Endothelial cell of umbilical vein (primary cell): ENCODE measurements at regions not wholly inside any gene's neighbourhood (a gene's known extent, or its start where the extent isn't known, plus 50 kb on each side); places are given as distances from the start of the nearest gene placed in this dataset.

Source experiments
- BruUV-seq: library from RNA; stranded (reverse); fragments of 400-500 nt; replicated peaks from 2 replicates; lab custom pipeline; 2021; lab: Mats Ljungman, UMichigan
- CTCF ChIA-PET: fragments of 300-600, 350-600 bp; sonication (Branson Sonifier 250); formaldehyde crosslinking; loops from one replicate; lab custom pipeline; 2021; ENCODE audit warnings: antibody characterized with exemption, inconsistent platforms; lab: Charles Lee
- POLR2A ChIA-PET: fragments of 300-600, 350-600 bp; sonication (Branson Sonifier 250); formaldehyde crosslinking; loops from one replicate; lab custom pipeline; 2021; ENCODE audit warnings: antibody characterized with exemption, inconsistent platforms; lab: Charles Lee
- DNase-seq: peaks from one replicate; pipeline ENCODE4 v3.0.0-alpha.2; 2011; ENCODE audit warnings: low read depth, low spot score
- FAIRE-seq: peaks from 2 replicates; lab custom pipeline; 2011; peaks lifted over from hg19 to GRCh38; lab: Jason Lieb, UNC
- H2AFZ ChIP-seq: 2 replicates; pipeline ENCODE4 v1.6.0; 2012; ENCODE audit warnings: low read depth, low read length, control low read depth, inconsistent platforms
- H3K27ac ChIP-seq: 2 replicates; pipeline ENCODE4 v1.5.1; 2011; ENCODE audit warnings: low read depth, mild to moderate bottlenecking, control low read depth, low read length, moderate library complexity; ENCODE audit not compliant: insufficient read depth
- H3K27me3 ChIP-seq, 2 experiments: 2 replicates each; pipeline versions ENCODE4 v1.6.0 to v1.6.1; 2011; ENCODE audit warnings: low read length in 2 of 2, mixed read lengths in 1 of 2; ENCODE audit not compliant: control insufficient read depth in 2 of 2, insufficient read depth in 2 of 2
- H3K36me3 ChIP-seq, 2 experiments: 2 replicates in 1 of 2; 3 replicates in 1 of 2; pipeline ENCODE4 v1.5.1; 2011; ENCODE audit warnings: low read length in 2 of 2, mild to moderate bottlenecking in 1 of 2, moderate library complexity in 1 of 2; ENCODE audit not compliant: control insufficient read depth in 2 of 2, insufficient read depth in 2 of 2; ENCODE audit errors: extremely low read depth in 1 of 2
- H3K4me1 ChIP-seq: 3 replicates; pipeline ENCODE4 v1.5.1; 2011; ENCODE audit warnings: mild to moderate bottlenecking, low read length; ENCODE audit not compliant: control insufficient read depth, insufficient read depth; ENCODE audit errors: extremely low read depth
- H3K4me2 ChIP-seq: 2 replicates; pipeline ENCODE4 v1.6.1; 2011; ENCODE audit warnings: low read length, control low read depth, mixed read lengths; ENCODE audit not compliant: insufficient read depth
- H3K4me3 ChIP-seq, 3 experiments: fragments of 200-600 bp in 1 of 3; sonication (generic), shearing (Covaris generic) in 1 of 3; replicated peaks in 1 of 3; 2 replicates each; pipeline ENCODE4 v1.5.1; 2011 to 2016; ENCODE audit warnings: control low read depth in 3 of 3, low read length in 3 of 3, mild to moderate bottlenecking in 2 of 3, inconsistent platforms in 1 of 3, low read depth in 1 of 3, moderate library complexity in 1 of 3; ENCODE audit not compliant: insufficient read depth in 1 of 3
- H3K79me2 ChIP-seq: 2 replicates; pipeline ENCODE4 v1.6.0; 2012; ENCODE audit warnings: low read length, inconsistent platforms; ENCODE audit not compliant: control insufficient read depth, insufficient read depth
- H3K9ac ChIP-seq: replicated peaks from 2 replicates; pipeline ENCODE3; 2011; ENCODE audit warnings: low read length, control low read depth; ENCODE audit not compliant: insufficient read depth; ENCODE audit errors: extremely low read depth
- H3K9me1 ChIP-seq: replicated peaks from 3 replicates; pipeline ENCODE4 v1.6.0; 2011; ENCODE audit warnings: mild to moderate bottlenecking, low read length; ENCODE audit not compliant: control insufficient read depth, insufficient read depth; ENCODE audit errors: extremely low read depth
- H3K9me3 ChIP-seq: replicated peaks from 2 replicates; pipeline ENCODE4 v1.5.1; 2012; ENCODE audit warnings: low read length, inconsistent platforms; ENCODE audit not compliant: control insufficient read depth, insufficient read depth
- H4K20me1 ChIP-seq: replicated peaks from 2 replicates; pipeline ENCODE3; 2011; ENCODE audit warnings: mild to moderate bottlenecking, low read length; ENCODE audit not compliant: control insufficient read depth, insufficient read depth; ENCODE audit errors: extremely low read depth
- EZH2 ChIP-seq: IDR thresholded peaks from 2 replicates; pipeline ENCODE4 v1.6.1; 2012; ENCODE audit warnings: borderline replicate concordance, low read depth, mild to moderate bottlenecking, moderate library complexity, low read length, inconsistent platforms; ENCODE audit not compliant: severe bottlenecking
- GATA2 ChIP-seq: IDR thresholded peaks from 2 replicates; pipeline ENCODE4 v1.7.0; 2011; ENCODE audit warnings: low read depth, mild to moderate bottlenecking, moderate library complexity, mixed read lengths, low read length; ENCODE audit not compliant: insufficient read length, insufficient read depth
- JUN ChIP-seq: IDR thresholded peaks from 2 replicates; pipeline ENCODE4 v1.6.1; 2011; ENCODE audit warnings: borderline replicate concordance, low read depth; ENCODE audit not compliant: insufficient read length, insufficient read depth
- MYC ChIP-seq: IDR thresholded peaks from one replicate; pipeline ENCODE4 v1.6.1; 2011; ENCODE audit warnings: mild to moderate bottlenecking, low read depth, low read length
- POLR2A ChIP-seq: IDR thresholded peaks from 2 replicates; pipeline ENCODE4 v1.6.1; 2012; ENCODE audit warnings: low read depth, mild to moderate bottlenecking, control low read depth, low read length
- POLR2AphosphoS5 ChIP-seq: IDR thresholded peaks from 2 replicates; pipeline ENCODE4 v1.6.1; 2012; ENCODE audit warnings: low read depth, mild to moderate bottlenecking, control low read depth, low read length, moderate library complexity; ENCODE audit not compliant: insufficient read depth
- dilution Hi-C: fragments of 300-500 bp; cut with MboI; formaldehyde crosslinking; loops from one replicate; pipeline ENCODE4 v1.15.0; 2019; ENCODE audit warnings: low sequenced_read_pairs; ENCODE audit not compliant: extremely low pct_ligation_motif_present
- intact Hi-C: fragments of 100-400 bp; cut with micrococcal nuclease; formaldehyde crosslinking; loops from one replicate; pipeline ENCODE4 v1.10.0; 2022
- TF ChIP-seq, protein P1 (sequence below), 2 donors: IDR thresholded peaks; 1 replicate in 1 of 2; 2 replicates in 1 of 2; pipeline ENCODE4 v1.5.1; 2011; ENCODE audit warnings: low read length in 2 of 2, mild to moderate bottlenecking in 2 of 2, moderate library complexity in 2 of 2, control low read depth in 1 of 2, inconsistent platforms in 1 of 2, low read depth in 1 of 2; ENCODE audit not compliant: insufficient read depth in 1 of 2; ENCODE audit errors: extremely low read depth in 1 of 2

GRCh38 chr5:126716861-126717260, 60.1 kb upstream of the LMNB1 start:
- Histone ChIP-seq H3K27me3 (peaks cover 0 to 4% of the 10 kb centered on the region in 2 experiments), H3K4me2 (no peak overlapping the region), H3K9me3 (no peaks in the 10 kb centered on the region), H4K20me1 (no peaks in the 10 kb centered on the region), H3K9ac (no peak overlapping the region), H3K9me1 (no peaks in the 10 kb centered on the region), H3K79me2 (no peaks in the 10 kb centered on the region), H3K27ac (no peak overlapping the region), H3K4me1 (no peaks in the 10 kb centered on the region), H3K36me3 (no peaks in the 10 kb centered on the region), H2AFZ (no peak overlapping the region), H3K4me3 (no peak overlapping the region)
- dilution Hi-C loops = no loop called here
- no peak for TF ChIP-seq POLR2A
- no peak for TF ChIP-seq JUN
- TF ChIP-seq POLR2AphosphoS5 = no peak
- TF ChIP-seq, protein P1, sequence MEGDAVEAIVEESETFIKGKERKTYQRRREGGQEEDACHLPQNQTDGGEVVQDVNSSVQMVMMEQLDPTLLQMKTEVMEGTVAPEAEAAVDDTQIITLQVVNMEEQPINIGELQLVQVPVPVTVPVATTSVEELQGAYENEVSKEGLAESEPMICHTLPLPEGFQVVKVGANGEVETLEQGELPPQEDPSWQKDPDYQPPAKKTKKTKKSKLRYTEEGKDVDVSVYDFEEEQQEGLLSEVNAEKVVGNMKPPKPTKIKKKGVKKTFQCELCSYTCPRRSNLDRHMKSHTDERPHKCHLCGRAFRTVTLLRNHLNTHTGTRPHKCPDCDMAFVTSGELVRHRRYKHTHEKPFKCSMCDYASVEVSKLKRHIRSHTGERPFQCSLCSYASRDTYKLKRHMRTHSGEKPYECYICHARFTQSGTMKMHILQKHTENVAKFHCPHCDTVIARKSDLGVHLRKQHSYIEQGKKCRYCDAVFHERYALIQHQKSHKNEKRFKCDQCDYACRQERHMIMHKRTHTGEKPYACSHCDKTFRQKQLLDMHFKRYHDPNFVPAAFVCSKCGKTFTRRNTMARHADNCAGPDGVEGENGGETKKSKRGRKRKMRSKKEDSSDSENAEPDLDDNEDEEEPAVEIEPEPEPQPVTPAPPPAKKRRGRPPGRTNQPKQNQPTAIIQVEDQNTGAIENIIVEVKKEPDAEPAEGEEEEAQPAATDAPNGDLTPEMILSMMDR (IDR thresholded peaks at IDR 0.05; ENCODE audit: extremely low read depth in 1 of 2, insufficient read depth in 1 of 2, low read depth in 1 of 2, low read length in 2 of 2) = no peak
- no peak for TF ChIP-seq EZH2
- TF ChIP-seq MYC = no peak
- no peak for TF ChIP-seq GATA2
- POLR2A ChIA-PET = no interaction called here
- no TSS peak for BruUV-seq
- intact Hi-C loops = loop anchor here (5.0 kb wide), 1 partner anchor 35 kb away; no protein-coding TSS in a partner anchor
- CTCF ChIA-PET = no interaction called here
- DNase-seq (no peak), FAIRE-seq (no peak)
